ENCODE measurements at regions not wholly inside any gene's neighbourhood (a gene's known extent, or its start where the extent isn't known, plus 50 kb on each side); places are given as distances from the start of the nearest gene placed in this dataset.

DNA sequence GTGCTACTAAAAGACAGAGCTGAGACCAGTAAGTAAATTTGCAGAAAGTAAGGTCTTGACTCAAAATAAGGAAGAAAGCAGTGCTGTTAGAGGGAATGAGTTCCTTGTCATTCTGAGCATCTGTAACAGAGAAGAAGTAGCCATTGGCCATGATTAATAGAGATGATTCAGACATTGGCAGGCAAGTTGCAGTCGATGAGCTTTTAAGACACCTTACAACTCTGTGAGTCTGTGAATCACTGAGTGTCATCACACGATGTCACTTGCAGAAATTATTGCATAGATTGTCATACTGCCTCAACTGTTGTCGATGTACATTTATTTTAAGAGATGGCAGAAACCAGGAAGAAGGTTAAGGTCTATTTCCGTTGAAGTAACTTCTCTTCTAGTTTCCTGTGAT lies 201.1 kb upstream of the CDH13 start:
- no peak overlapping the region for H2AFZ ChIP-seq (ENCODE audit: low read depth, low read length)
- POLR2A ChIA-PET, result no interaction called here
- no peak overlapping the region for H3K4me2 ChIP-seq (ENCODE audit: insufficient read depth, low read length)
- intact Hi-C loops (cut with micrococcal nuclease), result no loop called here
- H3K79me2 ChIP-seq (ENCODE audit: control insufficient read depth, insufficient read depth, low read length), result no peaks in the 10 kb centered on the region
- no peak for DNase-seq (ENCODE audit: low read depth, low spot score)
- CTCF ChIA-PET, result interaction anchor here (0.8 to 1.3 kb wide), 3 partner anchors 12 to 30 kb away, joined by 3 read pairs; no protein-coding TSS in a partner anchor
- no peaks in the 10 kb centered on the region for H3K4me1 ChIP-seq (ENCODE audit: control insufficient read depth, extremely low read depth, insufficient read depth, low read length)
- BruUV-seq (replicated peaks), result no TSS peak
- H3K4me3 ChIP-seq (replicated peaks in 1 of 3; ENCODE audit: insufficient read depth in 1 of 3, low read depth in 1 of 3, low read length in 3 of 3), result no peak overlapping the region
- H3K27me3 ChIP-seq (ENCODE audit: control insufficient read depth in 2 of 2, insufficient read depth in 2 of 2, low read length in 2 of 2), result peaks cover 6 to 21% of the 10 kb centered on the region in 2 experiments
- no peak for TF ChIP-seq FOS (IDR thresholded peaks at IDR 0.05; ENCODE audit: borderline replicate concordance, insufficient read depth, low read length)
- no peak for FAIRE-seq
- H3K27ac ChIP-seq (ENCODE audit: insufficient read depth, low read depth, low read length), result no peak overlapping the region
- H3K9me1 ChIP-seq (replicated peaks; ENCODE audit: control insufficient read depth, extremely low read depth, insufficient read depth, low read length), result no peaks in the 10 kb centered on the region
- dilution Hi-C loops (cut with MboI; ENCODE audit: extremely low pct_ligation_motif_present, low sequenced_read_pairs), result no loop called here
- H3K9me3 ChIP-seq (replicated peaks; ENCODE audit: control insufficient read depth, insufficient read depth, low read length), result no peaks in the 10 kb centered on the region
- no peak overlapping the region for H3K9ac ChIP-seq (replicated peaks; ENCODE audit: extremely low read depth, insufficient read depth, low read length)
- H4K20me1 ChIP-seq (replicated peaks; ENCODE audit: control insufficient read depth, extremely low read depth, insufficient read depth, low read length), result no peaks in the 10 kb centered on the region
- H3K36me3 ChIP-seq (ENCODE audit: control insufficient read depth in 2 of 2, extremely low read depth in 1 of 2, insufficient read depth in 2 of 2, low read length in 2 of 2), result no peaks in the 10 kb centered on the region

DNA sequence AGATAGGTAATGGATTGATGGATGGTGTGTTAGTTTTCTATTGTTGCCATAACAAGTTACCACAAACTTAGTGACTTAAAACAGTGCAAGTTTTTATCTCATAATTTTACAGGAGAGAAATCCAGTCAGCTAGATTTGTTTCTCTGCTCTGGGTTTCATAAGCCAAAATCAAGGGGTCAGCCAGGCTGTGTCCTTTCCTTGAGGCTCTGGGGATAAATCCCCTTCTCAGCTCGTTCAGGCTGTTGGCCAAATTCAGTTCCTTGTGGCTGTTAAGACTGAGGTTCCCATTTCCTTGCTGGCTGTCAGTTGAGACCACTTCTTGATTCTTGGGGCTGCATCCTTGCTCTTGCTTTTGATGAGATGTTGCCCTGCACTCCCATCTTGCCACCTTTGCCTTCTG lies 204.9 kb upstream of the CDH13 start:
- POLR2A ChIA-PET, result no interaction called here
- no peaks in the 10 kb centered on the region for H3K9me3 ChIP-seq (replicated peaks; ENCODE audit: control insufficient read depth, insufficient read depth, low read length)
- no peaks in the 10 kb centered on the region for H3K9me1 ChIP-seq (replicated peaks; ENCODE audit: control insufficient read depth, extremely low read depth, insufficient read depth, low read length)
- H3K79me2 ChIP-seq (ENCODE audit: control insufficient read depth, insufficient read depth, low read length), result no peaks in the 10 kb centered on the region
- H3K36me3 ChIP-seq (ENCODE audit: control insufficient read depth in 2 of 2, extremely low read depth in 1 of 2, insufficient read depth in 2 of 2, low read length in 2 of 2), result no peaks in the 10 kb centered on the region
- H3K27me3 ChIP-seq (ENCODE audit: control insufficient read depth in 2 of 2, insufficient read depth in 2 of 2, low read length in 2 of 2), result peaks cover 3 to 11% of the 10 kb centered on the region in 2 experiments
- TF ChIP-seq MYC (IDR thresholded peaks at IDR 0.05; ENCODE audit: low read depth, low read length) (no peak), JUN (IDR thresholded peaks at IDR 0.05; ENCODE audit: borderline replicate concordance, insufficient read depth, insufficient read length, low read depth) (no peak), EZH2 (IDR thresholded peaks at IDR 0.05; ENCODE audit: borderline replicate concordance, low read depth, low read length, severe bottlenecking) (no peak), POLR2A (IDR thresholded peaks at IDR 0.05; ENCODE audit: low read depth, low read length) (no peak), GATA2 (IDR thresholded peaks at IDR 0.05; ENCODE audit: insufficient read depth, insufficient read length, low read depth, low read length) (no peak), FOS (IDR thresholded peaks at IDR 0.05; ENCODE audit: borderline replicate concordance, insufficient read depth, low read length) (no peak), POLR2AphosphoS5 (IDR thresholded peaks at IDR 0.05; ENCODE audit: insufficient read depth, low read depth, low read length) (no peak)
- TF ChIP-seq, protein P1, sequence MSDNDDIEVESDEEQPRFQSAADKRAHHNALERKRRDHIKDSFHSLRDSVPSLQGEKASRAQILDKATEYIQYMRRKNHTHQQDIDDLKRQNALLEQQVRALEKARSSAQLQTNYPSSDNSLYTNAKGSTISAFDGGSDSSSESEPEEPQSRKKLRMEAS (IDR thresholded peaks at IDR 0.05; ENCODE audit: insufficient read depth, insufficient read length), result no peak
- TF ChIP-seq, protein P2, sequence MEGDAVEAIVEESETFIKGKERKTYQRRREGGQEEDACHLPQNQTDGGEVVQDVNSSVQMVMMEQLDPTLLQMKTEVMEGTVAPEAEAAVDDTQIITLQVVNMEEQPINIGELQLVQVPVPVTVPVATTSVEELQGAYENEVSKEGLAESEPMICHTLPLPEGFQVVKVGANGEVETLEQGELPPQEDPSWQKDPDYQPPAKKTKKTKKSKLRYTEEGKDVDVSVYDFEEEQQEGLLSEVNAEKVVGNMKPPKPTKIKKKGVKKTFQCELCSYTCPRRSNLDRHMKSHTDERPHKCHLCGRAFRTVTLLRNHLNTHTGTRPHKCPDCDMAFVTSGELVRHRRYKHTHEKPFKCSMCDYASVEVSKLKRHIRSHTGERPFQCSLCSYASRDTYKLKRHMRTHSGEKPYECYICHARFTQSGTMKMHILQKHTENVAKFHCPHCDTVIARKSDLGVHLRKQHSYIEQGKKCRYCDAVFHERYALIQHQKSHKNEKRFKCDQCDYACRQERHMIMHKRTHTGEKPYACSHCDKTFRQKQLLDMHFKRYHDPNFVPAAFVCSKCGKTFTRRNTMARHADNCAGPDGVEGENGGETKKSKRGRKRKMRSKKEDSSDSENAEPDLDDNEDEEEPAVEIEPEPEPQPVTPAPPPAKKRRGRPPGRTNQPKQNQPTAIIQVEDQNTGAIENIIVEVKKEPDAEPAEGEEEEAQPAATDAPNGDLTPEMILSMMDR (IDR thresholded peaks at IDR 0.05; ENCODE audit: extremely low read depth in 1 of 2, insufficient read depth in 1 of 2, low read depth in 1 of 2, low read length in 2 of 2), result no peak
- no peak overlapping the region for H2AFZ ChIP-seq (ENCODE audit: low read depth, low read length)
- H3K4me3 ChIP-seq (replicated peaks in 1 of 3; ENCODE audit: insufficient read depth in 1 of 3, low read depth in 1 of 3, low read length in 3 of 3), result no peak overlapping the region
- H4K20me1 ChIP-seq (replicated peaks; ENCODE audit: control insufficient read depth, extremely low read depth, insufficient read depth, low read length), result no peaks in the 10 kb centered on the region
- CTCF ChIA-PET, result no interaction called here
- H3K4me1 ChIP-seq (ENCODE audit: control insufficient read depth, extremely low read depth, insufficient read depth, low read length), result no peaks in the 10 kb centered on the region
- no peak overlapping the region for H3K27ac ChIP-seq (ENCODE audit: insufficient read depth, low read depth, low read length)
- no peak overlapping the region for H3K4me2 ChIP-seq (ENCODE audit: insufficient read depth, low read length)
- intact Hi-C loops (cut with micrococcal nuclease), result no loop called here
- BruUV-seq (replicated peaks), result no TSS peak
- dilution Hi-C loops (cut with MboI; ENCODE audit: extremely low pct_ligation_motif_present, low sequenced_read_pairs), result no loop called here
- H3K9ac ChIP-seq (replicated peaks; ENCODE audit: extremely low read depth, insufficient read depth, low read length), result no peak overlapping the region
- no peak for DNase-seq (ENCODE audit: low read depth, low spot score)
- no peak for FAIRE-seq

Data from endothelial cell of umbilical vein (primary cell).